ENCODE measurements at regions not wholly inside any gene's neighbourhood (a gene's known extent, or its start where the extent isn't known, plus 50 kb on each side); places are given as distances from the start of the nearest gene placed in this dataset.

DNA sequence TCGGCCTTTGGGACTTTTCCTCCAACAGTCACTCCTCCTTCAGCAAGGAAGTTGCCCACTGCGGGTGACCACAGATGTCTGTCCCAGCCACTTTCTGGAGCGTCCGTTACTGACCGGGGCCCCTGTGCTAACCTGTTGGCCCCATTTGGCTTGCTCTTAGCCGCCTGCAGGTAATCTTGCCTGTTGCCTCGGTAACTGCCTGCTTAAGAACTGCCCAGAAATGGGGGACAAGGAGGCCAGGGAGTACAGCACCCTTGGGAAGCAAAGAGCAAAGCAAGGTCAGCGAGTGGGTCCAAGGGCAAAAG is 338.8 kb upstream of the SFSWAP start:
- H2AFZ ChIP-seq (ENCODE audit: control insufficient read depth, low read length): no peak overlapping the region
- H3K4me1 ChIP-seq (ENCODE audit: control insufficient read depth, extremely low read depth, insufficient read depth, low read length): no peaks in the 10 kb centered on the region
- H3K9me3 ChIP-seq (ENCODE audit: control insufficient read depth, low read depth, low read length): no peaks in the 10 kb centered on the region
- H4K20me1 ChIP-seq (ENCODE audit: control insufficient read depth, extremely low read depth, insufficient read depth, low read length): no peaks in the 10 kb centered on the region
- no peak overlapping the region for H3K4me3 ChIP-seq (ENCODE audit: control insufficient read depth in 2 of 3, extremely low read depth in 1 of 3, insufficient read depth in 2 of 3, low read depth in 1 of 3, low read length in 3 of 3)
- H3K79me2 ChIP-seq (ENCODE audit: control insufficient read depth, insufficient read depth, low read length): no peaks in the 10 kb centered on the region
- no peak overlapping the region for H3K9ac ChIP-seq (ENCODE audit: control insufficient read depth, extremely low read depth, insufficient read depth, low read length)
- H3K4me2 ChIP-seq (ENCODE audit: control insufficient read depth, extremely low read depth, insufficient read depth, low read depth, low read length): no peak overlapping the region
- H3K36me3 ChIP-seq (ENCODE audit: control insufficient read depth in 2 of 2, extremely low read depth in 1 of 2, insufficient read depth in 2 of 2, low read length in 2 of 2): no peaks in the 10 kb centered on the region
- dilution Hi-C loops (cut with MboI; ENCODE audit: extremely low pct_ligation_motif_present, low sequenced_read_pairs): no loop called here
- no peak for FAIRE-seq
- DNase-seq (ENCODE audit: low read depth, low spot score): no peak
- H3K27me3 ChIP-seq (ENCODE audit: control insufficient read depth, extremely low read depth, insufficient read depth, low read length): no peaks in the 10 kb centered on the region
- H3K9me1 ChIP-seq (ENCODE audit: control insufficient read depth, extremely low read depth, insufficient read depth, low read length): no peaks in the 10 kb centered on the region
- no peak for TF ChIP-seq EZH2 (IDR thresholded peaks at IDR 0.05; ENCODE audit: low read length)
- TF ChIP-seq CTCF (optimal IDR thresholded peaks at IDR 0.05 in 1 of 3, IDR thresholded peaks at IDR 0.05 in 1 of 3, conservative IDR thresholded peaks at IDR 0.05 in 1 of 3; ENCODE audit: extremely low read depth in 1 of 3, insufficient read depth in 2 of 3, low read length in 3 of 3): no peak
- no peak overlapping the region for H3K27ac ChIP-seq (ENCODE audit: control insufficient read depth, insufficient read depth, low read length)

DNA sequence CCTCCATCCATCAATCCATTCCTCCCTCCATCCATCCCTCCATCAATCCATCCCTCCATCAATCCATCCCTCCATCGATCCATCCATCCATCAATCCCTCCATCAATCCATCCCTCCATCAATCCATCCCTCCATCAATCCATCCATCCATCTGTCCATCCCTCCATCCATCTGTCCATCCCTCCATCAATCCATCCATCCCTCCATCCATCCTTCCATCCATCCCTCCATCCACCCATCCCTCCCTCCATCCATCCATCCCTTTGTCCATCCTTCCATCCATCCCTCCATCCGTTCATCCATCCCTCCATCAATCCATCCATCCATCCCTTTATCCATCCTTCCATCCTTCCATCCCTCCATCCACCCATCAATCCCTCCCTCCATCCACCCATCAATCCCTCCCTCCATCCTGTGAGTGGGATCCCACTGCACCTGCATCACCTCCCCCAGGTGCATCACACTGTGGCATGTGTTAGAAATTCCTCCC is 338.1 kb upstream of the SFSWAP start:
- no peak for DNase-seq (ENCODE audit: low read depth, low spot score)
- Histone ChIP-seq H3K4me2 (ENCODE audit: control insufficient read depth, extremely low read depth, insufficient read depth, low read depth, low read length) (no peak overlapping the region), H3K79me2 (ENCODE audit: control insufficient read depth, insufficient read depth, low read length) (no peaks in the 10 kb centered on the region), H3K4me3 (ENCODE audit: control insufficient read depth in 2 of 3, extremely low read depth in 1 of 3, insufficient read depth in 2 of 3, low read depth in 1 of 3, low read length in 3 of 3) (no peak overlapping the region), H3K36me3 (ENCODE audit: control insufficient read depth in 2 of 2, extremely low read depth in 1 of 2, insufficient read depth in 2 of 2, low read length in 2 of 2) (no peaks in the 10 kb centered on the region), H3K9me3 (ENCODE audit: control insufficient read depth, low read depth, low read length) (no peaks in the 10 kb centered on the region), H3K27me3 (ENCODE audit: control insufficient read depth, extremely low read depth, insufficient read depth, low read length) (no peaks in the 10 kb centered on the region), H3K27ac (ENCODE audit: control insufficient read depth, insufficient read depth, low read length) (no peak overlapping the region), H4K20me1 (ENCODE audit: control insufficient read depth, extremely low read depth, insufficient read depth, low read length) (no peaks in the 10 kb centered on the region), H3K4me1 (ENCODE audit: control insufficient read depth, extremely low read depth, insufficient read depth, low read length) (no peaks in the 10 kb centered on the region), H2AFZ (ENCODE audit: control insufficient read depth, low read length) (no peak overlapping the region), H3K9ac (ENCODE audit: control insufficient read depth, extremely low read depth, insufficient read depth, low read length) (no peak overlapping the region), H3K9me1 (ENCODE audit: control insufficient read depth, extremely low read depth, insufficient read depth, low read length) (no peaks in the 10 kb centered on the region)
- no peak for FAIRE-seq
- dilution Hi-C loops (cut with MboI; ENCODE audit: extremely low pct_ligation_motif_present, low sequenced_read_pairs): no loop called here
- no peak for TF ChIP-seq EZH2 (IDR thresholded peaks at IDR 0.05; ENCODE audit: low read length)

DNA sequence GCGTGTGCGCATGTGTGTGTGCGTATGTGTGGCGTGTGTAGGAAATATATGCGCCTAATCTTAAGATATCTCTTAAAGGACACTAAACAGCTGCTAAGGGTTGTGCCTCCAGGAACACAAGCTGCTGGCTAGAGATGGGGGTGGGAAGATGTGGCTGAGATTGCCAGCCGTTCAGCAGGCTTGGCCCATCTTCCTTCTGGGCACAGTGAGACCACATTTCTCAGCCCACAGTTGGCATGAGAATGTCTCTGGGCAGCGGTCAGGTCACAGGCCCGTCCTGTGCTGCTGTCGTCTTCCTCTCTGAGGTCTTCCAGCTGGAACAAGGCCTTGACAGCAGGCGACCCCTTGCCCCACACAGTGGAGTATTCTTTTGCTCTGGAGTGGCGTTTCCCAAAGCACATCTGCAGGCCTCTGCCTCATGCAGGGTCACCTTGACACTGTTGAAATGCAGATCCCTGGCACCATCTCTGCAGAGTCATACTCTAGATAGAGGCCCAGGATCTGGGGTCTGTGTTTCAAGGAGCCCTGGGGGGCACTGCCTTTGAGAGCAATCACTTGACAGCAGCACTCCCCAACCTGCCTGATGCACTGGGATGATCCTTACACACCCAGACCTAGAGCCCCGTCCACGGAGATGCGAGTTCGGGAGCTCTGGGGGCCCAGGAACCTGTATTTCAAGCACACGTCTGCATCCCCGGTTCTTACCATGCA is 335.5 kb upstream of the SFSWAP start:
- dilution Hi-C loops (cut with MboI; ENCODE audit: extremely low pct_ligation_motif_present, low sequenced_read_pairs): no loop called here
- Histone ChIP-seq H3K27me3 (ENCODE audit: control insufficient read depth, extremely low read depth, insufficient read depth, low read length) (no peaks in the 10 kb centered on the region), H3K4me2 (ENCODE audit: control insufficient read depth, extremely low read depth, insufficient read depth, low read depth, low read length) (no peak overlapping the region), H2AFZ (ENCODE audit: control insufficient read depth, low read length) (no peak overlapping the region), H3K9ac (ENCODE audit: control insufficient read depth, extremely low read depth, insufficient read depth, low read length) (no peak overlapping the region), H3K9me1 (ENCODE audit: control insufficient read depth, extremely low read depth, insufficient read depth, low read length) (no peaks in the 10 kb centered on the region), H4K20me1 (ENCODE audit: control insufficient read depth, extremely low read depth, insufficient read depth, low read length) (no peaks in the 10 kb centered on the region), H3K36me3 (ENCODE audit: control insufficient read depth in 2 of 2, extremely low read depth in 1 of 2, insufficient read depth in 2 of 2, low read length in 2 of 2) (no peaks in the 10 kb centered on the region), H3K27ac (ENCODE audit: control insufficient read depth, insufficient read depth, low read length) (no peak overlapping the region), H3K4me3 (ENCODE audit: control insufficient read depth in 2 of 3, extremely low read depth in 1 of 3, insufficient read depth in 2 of 3, low read depth in 1 of 3, low read length in 3 of 3) (no peak overlapping the region), H3K4me1 (ENCODE audit: control insufficient read depth, extremely low read depth, insufficient read depth, low read length) (no peaks in the 10 kb centered on the region), H3K79me2 (ENCODE audit: control insufficient read depth, insufficient read depth, low read length) (no peaks in the 10 kb centered on the region), H3K9me3 (ENCODE audit: control insufficient read depth, low read depth, low read length) (no peaks in the 10 kb centered on the region)
- no peak for FAIRE-seq
- no peak for TF ChIP-seq EZH2 (IDR thresholded peaks at IDR 0.05; ENCODE audit: low read length)
- TF ChIP-seq CTCF (optimal IDR thresholded peaks at IDR 0.05 in 1 of 3, IDR thresholded peaks at IDR 0.05 in 1 of 3, conservative IDR thresholded peaks at IDR 0.05 in 1 of 3; ENCODE audit: extremely low read depth in 1 of 3, insufficient read depth in 2 of 3, low read length in 3 of 3): no peak
- DNase-seq (ENCODE audit: low read depth, low spot score): no peak

Data from keratinocyte (primary cell).